HEK293 (cell line): ENCODE measurements at regions not wholly inside any gene's neighbourhood (a gene's known extent, or its start where the extent isn't known, plus 50 kb on each side); places are given as distances from the start of the nearest gene placed in this dataset.

Experiments used
- CTCF ChIA-PET: fragments of 350-600 bp; formaldehyde crosslinking; extraction: SDS; loops from one replicate; lab custom pipeline; 2021; ENCODE audit warnings: antibody characterized with exemption; lab: Yijun Ruan, JAX
- POLR2A ChIA-PET: fragments of 300-600 bp; formaldehyde crosslinking; extraction: SDS; loops from one replicate; lab custom pipeline; 2020; ENCODE audit warnings: antibody characterized with exemption, inconsistent platforms; lab: Yijun Ruan, JAX
- H3K27ac ChIP-seq: fragments of 200-500 bp; sonication (Bioruptor generic); 2 replicates; pipeline ENCODE4 v1.5.1; 2014; ENCODE audit warnings: low read depth, low read length, control low read depth, inconsistent platforms; ENCODE audit errors: extremely low read depth
- H3K36me3 ChIP-seq, 2 experiments: fragments of 200-500 bp in 1 of 2; sonication (Bioruptor generic) in 1 of 2; 1 replicate in 1 of 2; 2 replicates in 1 of 2; pipeline ENCODE4 v1.5.1; 2014 to 2017; ENCODE audit warnings: inconsistent platforms in 2 of 2, low read length in 2 of 2; ENCODE audit not compliant: control insufficient read depth in 2 of 2, insufficient read depth in 1 of 2
- H3K4me1 ChIP-seq: fragments of 200-500 bp; sonication (Bioruptor generic); 2 replicates; pipeline ENCODE4 v1.5.1; 2014; ENCODE audit warnings: mild to moderate bottlenecking, low read length, inconsistent platforms; ENCODE audit not compliant: control insufficient read depth, insufficient read depth
- H3K4me3 ChIP-seq: 2 replicates; pipeline ENCODE4 v1.5.1; 2011; ENCODE audit warnings: low read depth, mild to moderate bottlenecking, control low read depth, low read length, moderate library complexity
- H3K9me3 ChIP-seq: fragments of 200-500 bp; sonication (Bioruptor generic); 2 replicates; pipeline ENCODE4 v1.5.1; 2014; ENCODE audit warnings: low read depth, low read length, inconsistent platforms; ENCODE audit not compliant: control insufficient read depth, insufficient read depth
- AEBP2 ChIP-seq: fragments of 450-650 bp; formaldehyde crosslinking; IDR thresholded peaks from 2 replicates; pipeline ENCODE4 v1.5.1; 2016; ENCODE audit warnings: missing biosample characterization, missing genetic modification characterization, borderline replicate concordance
- GLI2 ChIP-seq: fragments of 450-650 bp; formaldehyde crosslinking; IDR thresholded peaks from 2 replicates; pipeline ENCODE4; 2017; ENCODE audit warnings: missing biosample characterization, missing genetic modification characterization, low read depth, borderline replicate concordance
- KLF1 ChIP-seq: fragments of 450-650 bp; formaldehyde crosslinking; IDR thresholded peaks from 2 replicates; pipeline ENCODE4 v1.5.1; 2016; ENCODE audit warnings: missing biosample characterization, missing genetic modification characterization
- KLF9 ChIP-seq: fragments of 450-650 bp; formaldehyde crosslinking; IDR thresholded peaks from 2 replicates; pipeline ENCODE4 v1.5.1; 2016; ENCODE audit warnings: missing biosample characterization, missing genetic modification characterization, low read depth
- PRDM10 ChIP-seq: fragments of 450-650 bp; formaldehyde crosslinking; IDR thresholded peaks from 2 replicates; pipeline ENCODE4 v1.5.1; 2016; ENCODE audit warnings: missing biosample characterization, missing genetic modification characterization
- RBAK ChIP-seq: fragments of 450-650 bp; formaldehyde crosslinking; IDR thresholded peaks from 2 replicates; pipeline ENCODE4 v1.5.1; 2016; ENCODE audit warnings: missing biosample characterization, missing genetic modification characterization
- ZBTB1 ChIP-seq: fragments of 450-650 bp; formaldehyde crosslinking; IDR thresholded peaks from 2 replicates; pipeline ENCODE4 v1.5.1; 2016; ENCODE audit warnings: missing biosample characterization, missing genetic modification characterization
- ZBTB17 ChIP-seq: fragments of 450-650 bp; formaldehyde crosslinking; IDR thresholded peaks from 2 replicates; pipeline ENCODE4 v1.5.1; 2016; ENCODE audit warnings: missing biosample characterization, missing genetic modification characterization
- ZFP69B ChIP-seq: fragments of 450-650 bp; formaldehyde crosslinking; IDR thresholded peaks from 2 replicates; pipeline ENCODE4 v1.5.1; 2016; ENCODE audit warnings: missing biosample characterization, missing genetic modification characterization
- ZNF114 ChIP-seq: fragments of 450-650 bp; formaldehyde crosslinking; IDR thresholded peaks from 2 replicates; pipeline ENCODE4 v1.5.0; 2017; ENCODE audit warnings: missing biosample characterization, missing genetic modification characterization
- ZNF138 ChIP-seq: fragments of 450-650 bp; formaldehyde crosslinking; IDR thresholded peaks from 2 replicates; pipeline ENCODE4 v1.5.1; 2016; ENCODE audit warnings: missing biosample characterization, missing genetic modification characterization, borderline replicate concordance
- ZNF140 ChIP-seq: fragments of 450-650 bp; formaldehyde crosslinking; IDR thresholded peaks from 2 replicates; pipeline ENCODE4 v1.5.1; 2016; ENCODE audit warnings: missing biosample characterization, missing genetic modification characterization
- ZNF155 ChIP-seq: fragments of 450-650 bp; formaldehyde crosslinking; IDR thresholded peaks from 2 replicates; pipeline ENCODE4 v1.5.1; 2016; ENCODE audit warnings: missing biosample characterization, missing genetic modification characterization
- ZNF16 ChIP-seq: fragments of 450-650 bp; formaldehyde crosslinking; IDR thresholded peaks from 2 replicates; pipeline ENCODE4 v1.5.1; 2016; ENCODE audit warnings: low read depth, missing biosample characterization, missing genetic modification characterization
- ZNF174 ChIP-seq: fragments of 450-650 bp; formaldehyde crosslinking; IDR thresholded peaks from 2 replicates; pipeline ENCODE4 v1.5.0; 2017; ENCODE audit warnings: missing biosample characterization, mild to moderate bottlenecking, missing genetic modification characterization
- ZNF202 ChIP-seq: fragments of 450-650 bp; formaldehyde crosslinking; IDR thresholded peaks from 2 replicates; pipeline ENCODE4 v1.5.1; 2016; ENCODE audit warnings: missing biosample characterization, missing genetic modification characterization, borderline replicate concordance
- ZNF214 ChIP-seq: fragments of 450-650 bp; formaldehyde crosslinking; IDR thresholded peaks from 2 replicates; pipeline ENCODE4 v1.5.1; 2017; ENCODE audit warnings: missing biosample characterization, mild to moderate bottlenecking, missing genetic modification characterization, borderline replicate concordance
- ZNF239 ChIP-seq: fragments of 450-650 bp; formaldehyde crosslinking; IDR thresholded peaks from 2 replicates; pipeline ENCODE4 v1.5.1; 2016; ENCODE audit warnings: missing biosample characterization, missing genetic modification characterization
- ZNF24 ChIP-seq: fragments of 450-650 bp; formaldehyde crosslinking; IDR thresholded peaks from 2 replicates; pipeline ENCODE4 v1.5.1; 2016; ENCODE audit warnings: missing biosample characterization, missing genetic modification characterization
- ZNF366 ChIP-seq: fragments of 450-650 bp; formaldehyde crosslinking; conservative IDR thresholded peaks from 2 replicates; pipeline ENCODE4 v1.5.1; 2016; ENCODE audit warnings: missing biosample characterization, missing genetic modification characterization
- ZNF394 ChIP-seq: fragments of 450-650 bp; formaldehyde crosslinking; IDR thresholded peaks from 2 replicates; pipeline ENCODE4 v1.5.1; 2016; ENCODE audit warnings: missing biosample characterization, missing genetic modification characterization, mild to moderate bottlenecking, moderate library complexity, borderline replicate concordance
- ZNF433 ChIP-seq: fragments of 450-650 bp; formaldehyde crosslinking; IDR thresholded peaks from 2 replicates; pipeline ENCODE4 v1.5.1; 2016; ENCODE audit warnings: missing biosample characterization, missing genetic modification characterization, low read depth
- ZNF449 ChIP-seq: fragments of 450-650 bp; formaldehyde crosslinking; IDR thresholded peaks from 2 replicates; pipeline ENCODE4 v1.5.1; 2017; ENCODE audit warnings: missing biosample characterization, mild to moderate bottlenecking, missing genetic modification characterization, moderate library complexity
- ZNF585B ChIP-seq: fragments of 450-650 bp; formaldehyde crosslinking; IDR thresholded peaks from 2 replicates; pipeline ENCODE4 v1.5.1; 2016; ENCODE audit warnings: missing biosample characterization, missing genetic modification characterization
- ZNF692 ChIP-seq: fragments of 450-650 bp; formaldehyde crosslinking; IDR thresholded peaks from 2 replicates; pipeline ENCODE4 v1.5.1; 2016; ENCODE audit warnings: missing biosample characterization, missing genetic modification characterization

GRCh38 chr4:173735049-173735448, 205.0 kb upstream of the HAND2 start:
- no peaks in the 10 kb centered on the region for H3K4me1 ChIP-seq
- ChIA-PET CTCF (interaction anchor here (0.6 kb wide), 1 partner anchor 1094 kb away, joined by 6 read pairs; no protein-coding TSS in a partner anchor), POLR2A (no interaction called here)
- TF ChIP-seq ZNF585B (tag by site-specific recombination) = no peak
- no peak for TF ChIP-seq KLF9 (tag by site-specific recombination)
- TF ChIP-seq ZNF366 = no peak
- TF ChIP-seq RBAK (tag by site-specific recombination) = no peak
- no peak overlapping the region for H3K27ac ChIP-seq
- no peaks in the 10 kb centered on the region for H3K9me3 ChIP-seq
- H3K4me3 ChIP-seq = no peak overlapping the region
- no peaks in the 10 kb centered on the region for H3K36me3 ChIP-seq

- no peak for TF ChIP-seq PRDM10 (tag by site-specific recombination)
- TF ChIP-seq GLI2 = no peak
- no peak for TF ChIP-seq ZFP69B
- TF ChIP-seq ZNF692 = no peak
- TF ChIP-seq ZNF449 = no peak
- TF ChIP-seq ZNF202 (tag by site-specific recombination) = no peak
- no peak for TF ChIP-seq ZNF394 (tag by site-specific recombination)
- TF ChIP-seq, all 188 proteins: peak for 0
- Histone ChIP-seq H3K27ac (no peak overlapping the region), H3K4me3 (no peak overlapping the region), H3K4me1 (no peaks in the 10 kb centered on the region), H3K36me3 (no peaks in the 10 kb centered on the region), H3K9me3 (no peaks in the 10 kb centered on the region)
- ChIA-PET CTCF (no interaction called here), POLR2A (no interaction called here)
Measured at GRCh38 chr4:173731257-173731656, 201.2 kb upstream of the HAND2 start.

- POLR2A ChIA-PET = interaction anchor here (0.6 kb wide), 1 partner anchor 435 kb away, joined by 8 read pairs; no protein-coding TSS in a partner anchor
- TF ChIP-seq KLF1 (no peak), ZBTB1 (no peak), ZNF138 (tag by site-specific recombination) (no peak), ZNF114 (tag by site-specific recombination) (no peak), ZNF140 (tag by site-specific recombination) (no peak), ZBTB17 (tag by site-specific recombination) (no peak), ZNF214 (tag by site-specific recombination) (no peak), ZNF155 (tag by site-specific recombination) (no peak), ZNF174 (tag by site-specific recombination) (no peak), AEBP2 (tag by site-specific recombination) (no peak), ZNF16 (tag by site-specific recombination) (no peak), ZNF24 (tag by site-specific recombination) (no peak), ZNF433 (tag by site-specific recombination) (no peak), ZNF239 (tag by site-specific recombination) (no peak)
Measured at GRCh38 chr4:173722075-173722474, 192.0 kb upstream of the HAND2 start.

More at GRCh38 chr4:173722075-173722474, 192.0 kb upstream of the HAND2 start:
- H3K4me1 ChIP-seq = no peaks in the 10 kb centered on the region
- no peak overlapping the region for H3K27ac ChIP-seq
- no peaks in the 10 kb centered on the region for H3K9me3 ChIP-seq
- CTCF ChIA-PET = no interaction called here
- no peaks in the 10 kb centered on the region for H3K36me3 ChIP-seq
- no peak overlapping the region for H3K4me3 ChIP-seq
